ENCODE measurements at regions not wholly inside any gene's neighbourhood (a gene's known extent, or its start where the extent isn't known, plus 50 kb on each side); places are given as distances from the start of the nearest gene placed in this dataset.
A peak's percentile ranks its signal among the peaks of the same experiment; 100 is the strongest.

GRCh38 chr4:56240554-56241174, 146.6 kb downstream of the AASDH start:
- no peak for DNase-seq (ENCODE audit: low spot score)

GRCh38 chr4:56238251-56238650, 149.0 kb downstream of the AASDH start:
- DNase-seq (ENCODE audit: low spot score): no peak

GRCh38 chr4:56235725-56236124, 151.6 kb downstream of the AASDH start:
- no peak for DNase-seq (ENCODE audit: low spot score)

- no peak for DNase-seq (ENCODE audit: low spot score)
Measured at GRCh38 chr4:56235011-56235410, 152.3 kb downstream of the AASDH start.

- DNase-seq (ENCODE audit: low spot score): no peak
Measured at GRCh38 chr4:56234098-56234497, 153.2 kb downstream of the AASDH start.

GRCh38 chr4:56231410-56231809, 155.9 kb downstream of the AASDH start:
- DNase-seq (ENCODE audit: low spot score): no peak

GRCh38 chr4:56229947-56230346, 157.3 kb downstream of the AASDH start:
- no peak for DNase-seq (ENCODE audit: low spot score)

- DNase-seq (ENCODE audit: low spot score): no peak
Measured at GRCh38 chr4:56227301-56227835, 159.9 kb downstream of the AASDH start.

- DNase-seq (ENCODE audit: low spot score): no peak
Measured at GRCh38 chr4:56226579-56226978, 160.7 kb downstream of the AASDH start.

GRCh38 chr4:56224641-56225040, 162.7 kb downstream of the AASDH start:
- DNase-seq (ENCODE audit: low spot score): no peak

GRCh38 chr4:56222514-56222913, 164.8 kb downstream of the AASDH start:
- no peak for DNase-seq (ENCODE audit: low spot score)

GRCh38 chr4:56220261-56220660, 167.0 kb downstream of the AASDH start:
- DNase-seq (ENCODE audit: low spot score): no peak

- DNase-seq (ENCODE audit: low spot score): no peak
Measured at GRCh38 chr4:56219447-56219846, 167.8 kb downstream of the AASDH start.

- DNase-seq (ENCODE audit: low spot score): no peak
Measured at GRCh38 chr4:56218230-56218895, 168.9 kb downstream of the AASDH start.

- DNase-seq (ENCODE audit: low spot score): no peak
Measured at GRCh38 chr4:56217343-56217890, 169.9 kb downstream of the AASDH start.

- DNase-seq (ENCODE audit: low spot score): peak; percentile 29
Measured at GRCh38 chr4:56215901-56216300, 171.4 kb downstream of the AASDH start.

GRCh38 chr4:56215141-56215783, 172.0 kb downstream of the AASDH start:
- DNase-seq (ENCODE audit: low spot score): no peak

- no peak for DNase-seq (ENCODE audit: low spot score)
Measured at GRCh38 chr4:56213543-56213942, 173.7 kb downstream of the AASDH start.

- DNase-seq (ENCODE audit: low spot score): no peak
Measured at GRCh38 chr4:56212774-56213173, 174.5 kb downstream of the AASDH start.

- DNase-seq (ENCODE audit: low spot score): no peak
Measured at GRCh38 chr4:56211202-56211601, 176.1 kb downstream of the AASDH start.

- DNase-seq (ENCODE audit: low spot score): no peak
Measured at GRCh38 chr4:56210397-56210796, 176.9 kb downstream of the AASDH start.

GRCh38 chr4:56209767-56210166, 177.5 kb downstream of the AASDH start:
- DNase-seq (ENCODE audit: low spot score): no peak

GRCh38 chr4:56208103-56208502, 179.2 kb downstream of the AASDH start:
- DNase-seq (ENCODE audit: low spot score): no peak

All from AG08395 (cell line).